ENCODE measurements at regions not wholly inside any gene's neighbourhood (a gene's known extent, or its start where the extent isn't known, plus 50 kb on each side); places are given as distances from the start of the nearest gene placed in this dataset.

DNA sequence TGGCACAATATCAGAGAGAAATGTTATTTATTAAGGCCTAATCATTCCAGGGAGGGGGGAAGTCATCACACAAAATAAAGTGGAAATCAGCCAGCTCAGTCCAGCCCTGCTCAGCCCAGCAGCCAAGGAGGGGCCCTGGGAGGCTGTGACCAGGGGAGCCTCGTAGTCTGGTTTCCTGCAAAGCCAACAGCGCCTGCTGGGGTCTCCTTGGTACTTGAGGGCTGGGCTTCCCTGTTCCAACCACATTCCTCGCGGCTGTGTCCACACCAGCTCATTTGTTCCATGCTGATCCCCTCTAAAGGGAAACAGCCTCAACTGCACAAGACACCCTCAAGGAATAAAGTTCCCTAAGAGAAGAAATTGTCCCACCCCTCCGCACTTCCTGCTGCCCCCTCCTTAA is 154.0 kb downstream of the TMEM132E start:
- DNase-seq = no peak

- DNase-seq = no peak
Observed at GRCh38 chr17:34730816-34731215, 151.4 kb downstream of the TMEM132E start.

- no peak for DNase-seq
Observed at GRCh38 chr17:34728771-34729310, 149.5 kb downstream of the TMEM132E start.

DNA sequence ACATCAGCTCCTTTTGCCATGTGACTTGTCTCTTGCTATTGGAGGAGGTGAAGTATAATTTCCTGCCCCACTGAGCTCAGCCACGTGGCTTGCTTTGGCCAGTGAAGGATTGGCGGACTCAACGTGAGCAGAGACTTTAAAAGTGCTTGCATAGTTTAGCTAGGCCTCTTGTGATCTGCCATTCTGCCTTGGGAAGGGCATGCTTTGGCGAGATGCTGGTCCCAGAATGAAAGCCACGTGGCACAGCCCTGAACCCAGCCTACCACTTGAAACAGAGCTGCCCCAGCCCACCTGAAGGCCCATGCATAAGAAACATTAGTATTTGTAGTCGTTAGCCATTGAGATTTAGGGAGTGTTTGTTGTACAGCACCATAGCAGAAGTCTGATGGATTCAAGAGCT is 148.2 kb downstream of the TMEM132E start:
- DNase-seq = no peak

DNA sequence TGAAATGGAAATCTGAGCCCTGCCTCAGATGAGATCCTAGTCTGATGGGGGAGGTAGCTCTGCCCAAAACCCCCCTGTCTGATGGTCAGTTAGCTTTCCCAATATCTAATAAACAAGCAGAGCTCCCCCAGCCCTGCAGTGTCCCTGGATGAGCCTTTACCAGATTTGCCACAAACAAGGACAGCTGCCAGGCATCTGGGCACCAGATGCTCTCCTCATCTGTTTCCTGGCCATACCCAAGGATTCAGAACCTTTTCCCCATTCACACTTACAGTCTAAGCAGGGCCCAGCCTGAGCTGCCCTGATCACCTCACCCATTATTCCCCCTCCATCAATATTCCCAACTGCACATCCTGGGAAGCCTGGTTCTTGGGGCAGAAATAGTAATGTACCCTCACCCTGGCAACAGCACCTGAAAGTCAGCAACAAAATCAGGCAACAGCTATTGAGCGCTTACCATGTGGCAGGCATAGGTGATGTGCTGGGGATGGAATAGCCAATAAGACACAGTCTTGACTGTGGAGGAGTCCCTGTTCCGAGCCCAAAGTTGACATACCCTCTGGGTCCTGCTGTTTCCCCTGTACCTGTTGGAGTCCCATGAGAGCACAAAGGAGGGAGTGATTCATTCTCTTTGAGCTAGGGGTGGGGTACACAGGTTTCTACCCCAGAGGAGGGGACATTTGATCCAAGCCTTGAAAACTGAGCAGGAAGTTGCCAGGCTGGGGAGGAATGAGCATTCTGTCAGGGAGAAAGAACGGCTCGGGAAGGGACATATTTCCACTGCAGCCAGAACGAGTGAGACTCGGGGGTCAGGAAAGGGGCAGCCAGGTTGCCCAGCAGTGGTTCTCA is 147.4 kb downstream of the TMEM132E start:
- DNase-seq = no peak

- DNase-seq = no peak
Observed at GRCh38 chr17:34725725-34726124, 146.3 kb downstream of the TMEM132E start.

- DNase-seq = no peak
Observed at GRCh38 chr17:34725008-34725407, 145.6 kb downstream of the TMEM132E start.

DNA sequence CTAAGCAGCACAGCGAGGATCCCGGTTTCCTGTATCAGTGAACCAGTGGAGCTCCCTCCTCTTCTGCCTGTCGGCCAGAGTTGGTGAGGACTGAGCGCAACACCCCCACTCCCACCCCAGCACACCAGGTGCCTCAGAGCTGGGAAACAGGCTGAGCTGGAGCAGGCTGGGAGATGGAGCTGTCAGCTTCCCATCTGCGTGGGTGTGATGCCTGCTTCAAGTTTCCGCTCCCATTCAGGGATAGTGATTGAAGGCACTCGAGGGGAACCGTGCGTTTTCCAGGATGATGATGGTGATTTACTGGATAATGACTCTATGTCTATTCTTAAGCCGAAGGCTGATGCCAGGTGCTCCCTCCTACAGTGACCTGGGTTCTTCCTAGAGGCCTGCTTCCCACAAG is 144.5 kb downstream of the TMEM132E start:
- no peak for DNase-seq

- DNase-seq = no peak
Observed at GRCh38 chr17:34721326-34721725, 141.9 kb downstream of the TMEM132E start.

GRCh38 chr17:34720760-34721159 is 141.4 kb downstream of the TMEM132E start:
- DNase-seq = no peak

DNA sequence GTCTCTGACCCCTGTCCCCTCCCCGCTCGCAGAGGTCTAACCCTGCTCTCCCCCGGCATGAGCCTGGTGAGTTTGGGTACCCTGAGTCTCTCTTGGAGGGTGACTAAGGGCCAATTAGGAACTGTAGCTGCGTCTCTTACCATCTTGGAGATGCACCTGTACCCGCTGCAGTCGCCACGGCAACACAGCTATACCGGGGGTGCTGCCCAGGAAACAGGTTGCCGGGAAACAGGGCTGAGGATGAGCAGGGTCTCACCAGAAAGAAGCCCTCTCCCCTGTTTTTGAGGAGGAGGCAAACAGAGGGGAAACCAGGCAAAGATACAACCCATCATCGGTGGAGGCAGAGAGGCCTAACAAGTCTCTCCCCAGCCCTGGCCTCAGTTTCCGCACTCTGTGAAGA is 140.2 kb downstream of the TMEM132E start:
- no peak for DNase-seq

DNA sequence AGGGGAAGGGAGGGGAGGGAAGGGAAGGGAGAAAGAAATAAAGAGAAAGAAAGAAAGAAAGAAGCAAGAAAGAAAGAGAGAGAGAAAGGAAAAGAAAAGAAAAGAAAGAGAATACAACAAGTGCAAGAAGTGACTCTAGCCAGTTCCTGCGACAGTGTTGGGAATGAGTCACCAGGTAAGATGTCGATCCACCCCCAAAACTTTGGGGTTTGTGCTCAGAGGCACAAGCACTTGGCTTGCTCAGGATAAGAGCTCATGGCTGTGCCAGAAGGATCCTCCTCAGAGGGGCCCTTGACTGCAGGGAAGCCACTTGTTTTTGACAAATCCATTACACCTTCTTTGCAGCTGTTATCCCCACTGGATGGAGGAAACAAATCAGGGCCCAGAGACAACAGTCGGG is 137.7 kb downstream of the TMEM132E start:
- DNase-seq = no peak

DNA sequence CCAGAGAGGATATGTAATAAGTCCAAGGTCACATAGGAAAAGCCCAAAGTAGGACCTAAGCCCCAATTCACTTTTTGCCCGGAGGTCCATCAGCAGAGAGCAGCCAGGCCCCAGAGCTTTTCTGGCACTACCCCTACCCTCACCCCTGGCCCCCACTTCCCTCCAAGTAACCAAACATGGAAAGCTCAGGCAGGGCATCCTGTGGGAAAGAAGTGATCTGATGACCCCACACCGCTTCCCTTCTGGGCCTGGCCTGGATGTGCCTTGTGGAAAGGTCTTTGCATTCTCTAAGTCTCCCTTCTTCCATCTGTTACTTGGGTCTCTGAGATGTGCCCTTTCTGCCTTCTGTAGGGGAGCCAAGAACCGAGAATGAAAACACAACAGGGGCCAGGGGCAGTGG is 136.9 kb downstream of the TMEM132E start:
- no peak for DNase-seq

DNA sequence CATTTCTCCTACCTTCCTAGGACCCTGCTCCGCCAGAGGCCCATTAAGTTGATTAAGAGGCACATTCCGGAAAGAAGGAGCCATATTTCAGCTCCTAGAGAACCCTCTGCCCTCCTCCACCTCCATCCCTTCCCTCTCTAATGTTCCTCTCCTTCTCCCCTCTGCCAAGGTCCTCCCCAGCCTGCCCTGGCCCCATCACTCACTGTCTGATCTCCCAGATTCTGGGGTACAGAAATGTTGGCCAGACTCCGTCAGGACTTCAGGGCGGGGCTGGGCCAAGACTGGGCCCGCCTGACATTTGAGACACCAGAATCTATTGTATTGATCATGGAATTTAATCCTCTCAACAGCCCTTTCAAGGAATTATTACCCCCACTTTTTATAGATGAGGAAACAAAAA is 136.1 kb downstream of the TMEM132E start:
- no peak for DNase-seq

DNA sequence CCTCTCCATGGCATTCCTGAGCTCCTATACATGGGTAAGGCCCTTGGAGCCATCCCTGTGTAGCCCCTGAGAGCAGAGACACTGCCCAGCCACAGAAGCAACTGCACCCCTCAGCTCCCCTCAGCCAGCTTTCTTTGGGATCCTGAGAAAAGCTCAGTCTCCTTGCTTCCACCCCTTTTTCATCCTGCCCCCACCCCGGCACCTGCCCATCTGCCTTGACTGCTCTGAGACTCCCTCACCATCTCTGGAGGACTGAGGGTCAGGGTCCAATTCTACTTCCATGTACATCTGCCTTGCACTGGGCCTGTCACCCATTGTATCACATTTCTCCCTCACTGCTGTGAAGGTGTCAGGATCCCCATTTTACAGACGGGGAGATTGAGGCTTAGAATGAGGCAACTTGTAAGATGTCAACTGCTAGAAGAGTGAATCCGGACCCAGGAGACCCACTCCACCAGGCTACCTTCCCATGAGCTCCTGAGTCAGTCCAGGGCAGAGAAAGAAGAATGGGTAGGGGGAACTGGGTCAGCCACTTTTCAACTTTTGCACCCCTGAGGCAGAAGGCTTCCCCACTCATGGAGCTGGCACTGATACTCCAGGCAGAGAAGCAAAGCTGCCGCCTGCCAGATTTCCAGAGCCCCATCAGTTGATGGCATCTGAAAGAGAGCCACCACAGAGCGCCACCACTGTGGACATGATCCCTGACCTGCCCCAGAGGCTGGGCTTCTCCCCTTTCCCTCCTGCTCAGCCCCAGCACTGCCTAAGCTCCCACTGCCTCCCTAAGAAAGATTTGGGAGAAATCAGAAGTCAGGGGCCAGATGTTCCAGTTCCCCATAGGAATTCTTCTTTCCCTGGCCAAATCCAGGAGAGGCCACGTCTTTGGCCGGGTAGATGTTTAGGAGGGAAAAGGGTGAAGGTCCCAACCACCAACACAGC is 135.4 kb downstream of the TMEM132E start:
- DNase-seq = no peak

DNA sequence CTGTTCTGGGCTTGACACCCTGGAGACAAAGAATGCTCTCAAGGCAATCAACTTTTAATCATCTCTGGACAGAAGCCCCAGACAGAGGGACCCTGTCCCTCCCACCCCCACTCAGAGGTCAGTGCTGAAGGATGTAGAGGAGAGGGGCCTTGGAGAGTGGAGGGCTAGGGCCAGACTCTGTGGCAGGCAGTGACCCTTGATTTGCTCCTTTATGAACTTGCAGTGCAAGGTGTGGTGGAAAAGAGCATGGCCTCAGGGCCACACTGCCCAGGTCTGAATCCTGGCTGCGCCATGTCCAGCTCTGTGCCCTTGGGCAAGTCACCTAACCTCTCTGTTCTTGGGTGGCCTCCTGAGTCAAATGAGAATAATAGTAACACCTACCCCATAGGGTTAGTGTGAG is 134.3 kb downstream of the TMEM132E start:
- DNase-seq = no peak

GRCh38 chr17:34712481-34713195 is 133.3 kb downstream of the TMEM132E start:
- DNase-seq = no peak

GRCh38 chr17:34711646-34712045 is 132.3 kb downstream of the TMEM132E start:
- no peak for DNase-seq

DNA sequence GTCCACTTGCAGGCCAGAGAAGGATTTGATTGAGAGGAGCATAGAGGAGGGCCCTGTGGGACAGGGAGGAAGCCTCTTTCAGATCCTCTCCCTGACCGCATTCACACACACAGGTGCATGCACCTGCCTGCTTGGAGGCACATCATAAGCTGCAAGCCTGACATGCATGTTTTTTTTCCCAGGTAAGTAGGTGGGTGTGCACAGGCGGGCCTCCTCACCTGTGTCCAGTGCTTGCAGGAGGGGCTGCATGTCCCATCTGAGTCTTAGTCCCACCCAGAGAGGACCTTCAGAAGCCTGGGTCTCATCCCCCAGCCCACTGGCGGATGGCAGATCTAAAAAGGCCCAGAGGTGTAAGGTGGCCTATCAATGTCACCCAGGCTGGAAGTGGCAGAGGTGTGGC is 130.8 kb downstream of the TMEM132E start:
- DNase-seq = no peak

DNA sequence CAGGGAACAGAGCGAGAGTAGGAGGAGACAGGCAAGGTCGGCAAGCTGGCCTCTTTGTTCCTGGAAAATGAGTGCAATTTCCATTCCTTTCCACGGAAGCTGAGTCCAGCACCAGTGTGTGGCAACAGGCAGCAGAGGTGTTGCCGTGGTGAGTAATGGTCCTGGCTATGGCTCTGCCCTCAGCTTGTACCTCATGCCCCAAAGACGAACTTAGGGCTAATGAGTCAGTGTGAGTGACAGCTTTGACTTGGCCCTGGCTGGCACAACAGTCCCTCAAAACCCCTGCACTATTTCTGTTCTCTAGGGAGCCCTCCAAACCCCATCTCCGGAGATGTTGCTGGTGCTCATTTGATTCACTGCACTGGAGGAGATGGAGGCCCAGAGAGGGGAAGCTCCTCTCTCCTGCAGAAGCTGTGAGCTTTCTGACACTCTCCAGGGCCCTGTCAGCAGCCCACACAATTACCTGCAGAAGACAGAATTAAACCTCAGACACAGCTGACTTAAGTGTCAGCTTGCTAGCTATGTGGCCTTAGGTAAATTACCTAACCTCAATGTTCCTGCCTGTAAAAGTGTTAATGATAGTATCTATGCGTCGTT is 129.9 kb downstream of the TMEM132E start:
- no peak for DNase-seq

DNA sequence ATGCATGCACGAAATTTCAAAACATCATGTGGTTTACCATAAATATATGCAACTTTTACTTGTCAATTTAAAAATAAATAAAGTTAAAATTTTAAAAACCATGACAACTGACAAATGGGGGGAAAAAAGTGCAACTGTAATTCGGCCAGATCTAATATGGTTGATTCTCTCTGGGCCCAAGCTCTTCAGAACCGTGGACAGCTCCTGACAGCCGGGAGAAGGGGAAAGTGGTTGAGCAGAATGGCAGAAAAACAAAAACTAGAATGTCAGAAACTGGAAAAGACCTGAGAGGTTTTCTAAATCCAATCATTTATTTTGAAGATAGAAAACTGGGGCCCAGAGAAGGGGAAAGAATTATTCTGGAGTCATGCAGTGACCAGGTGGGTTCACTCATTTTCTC is 126.6 kb downstream of the TMEM132E start:
- no peak for DNase-seq

DNA sequence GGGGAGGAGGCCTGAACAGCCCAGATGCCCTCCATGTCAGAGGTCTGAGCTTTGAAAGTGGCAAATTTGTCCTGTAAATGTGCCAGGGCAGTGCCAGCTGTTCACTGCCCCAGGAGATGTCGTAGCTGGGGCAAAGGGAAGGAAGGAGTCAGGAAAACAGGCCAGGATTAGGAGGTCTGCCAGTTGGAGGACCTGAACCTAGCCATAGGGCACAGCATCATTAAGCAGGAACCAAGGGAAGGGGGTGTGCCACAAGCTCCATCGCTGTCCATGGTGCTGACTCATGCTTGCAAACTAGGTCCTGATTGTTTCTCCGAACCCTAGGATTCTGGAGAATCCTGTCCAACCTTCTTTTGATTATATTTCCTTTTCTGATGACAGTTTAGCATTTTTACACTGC is 124.2 kb downstream of the TMEM132E start:
- no peak for DNase-seq

DNA sequence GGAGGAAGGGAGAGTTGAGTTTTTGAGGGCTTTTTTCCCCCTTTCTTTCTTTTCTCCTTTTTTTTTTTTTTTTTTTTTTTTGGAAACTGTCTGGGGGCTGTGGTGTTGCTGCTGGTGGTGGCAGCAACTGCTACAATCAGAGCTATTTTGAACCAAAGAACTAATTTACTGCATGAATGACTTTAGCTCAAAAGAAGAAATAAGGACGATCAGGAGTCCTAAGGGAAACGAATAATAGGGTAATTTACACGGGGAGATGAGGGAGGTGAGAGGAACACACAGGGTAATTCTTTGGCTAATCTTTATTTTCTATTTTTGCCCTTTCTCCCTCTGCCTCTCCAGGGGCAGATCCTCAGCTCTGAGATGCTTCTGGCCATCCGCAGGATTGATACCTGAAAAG is 119.8 kb downstream of the TMEM132E start:
- DNase-seq = no peak

All from NCI-H748 treated with DMSO at 0.1 percent for 48 hours (cell line).